HepG2 (cell line): ENCODE measurements at regions not wholly inside any gene's neighbourhood (a gene's known extent, or its start where the extent isn't known, plus 50 kb on each side); places are given as distances from the start of the nearest gene placed in this dataset.

ENCODE experiments used
- ATAC-seq: fragments of 200-7000 bp; cut with Tn5 transposase; 3 replicates; pipeline ENCODE4 v1.9.1; 2020; ENCODE audit warnings: mild to moderate bottlenecking, moderate library complexity
- BruUV-seq: library from RNA; stranded (reverse); fragments of 400-500 nt; replicated peaks from 2 replicates; lab custom pipeline; 2021; lab: Mats Ljungman, UMichigan
- CTCF ChIA-PET: fragments of 300-600 bp; formaldehyde crosslinking; extraction: SDS; loops from one replicate; lab custom pipeline; 2021; ENCODE audit warnings: low total read pairs, inconsistent platforms, low intra/inter-chr PET ratio; lab: Yijun Ruan, JAX
- POLR2A ChIA-PET: fragments of 350-600 bp; sonication (Branson Sonifier 250); formaldehyde crosslinking; loops from one replicate; lab custom pipeline; 2020; ENCODE audit warnings: antibody characterized with exemption, inconsistent platforms; lab: Yijun Ruan, JAX
- DNase-seq: peaks from one replicate; pipeline ENCODE4 v3.0.0-alpha.2; 2015; ENCODE audit warnings: low spot score
- FAIRE-seq: peaks from 3 replicates; lab custom pipeline; 2011; peaks lifted over from hg19 to GRCh38; lab: Jason Lieb, UNC
- H2AFZ ChIP-seq: one replicate; pipeline ENCODE4 v1.6.1; 2011; ENCODE audit warnings: low read length, inconsistent platforms
- H3K27ac ChIP-seq: fragments of 300-600 bp; 3 replicates; pipeline ENCODE4 v1.8.0; 2011; ENCODE audit warnings: mixed run types, mild to moderate bottlenecking, mixed read lengths, low read length, inconsistent platforms; ENCODE audit not compliant: insufficient read depth; ENCODE audit errors: extremely low read length
- H3K27me3 ChIP-seq, 2 experiments: fragments of 200-600 bp in 1 of 2; 2 replicates in 1 of 2; 3 replicates in 1 of 2; pipeline versions ENCODE4 v1.6.0 to v1.8.0; 2011; ENCODE audit warnings: low read length in 2 of 2, mild to moderate bottlenecking in 2 of 2, moderate library complexity in 2 of 2, inconsistent platforms in 1 of 2; ENCODE audit not compliant: insufficient read depth in 2 of 2, control insufficient read depth in 1 of 2
- H3K36me3 ChIP-seq, 2 experiments: fragments of 200-600 bp in 1 of 2; replicated peaks in 1 of 2; 2 replicates in 1 of 2; 3 replicates in 1 of 2; pipeline versions ENCODE4 v1.5.1 to v1.8.0; 2011; ENCODE audit warnings: low read length in 2 of 2, inconsistent platforms in 1 of 2; ENCODE audit not compliant: insufficient read depth in 2 of 2, control insufficient read depth in 1 of 2
- H3K4me1 ChIP-seq: 2 replicates; pipeline ENCODE4 v1.5.1; 2012; ENCODE audit warnings: low read length, inconsistent platforms; ENCODE audit not compliant: insufficient read depth
- H3K4me2 ChIP-seq: 2 replicates; pipeline ENCODE4 v1.6.0; 2011; ENCODE audit warnings: low read depth, low read length, inconsistent platforms
- H3K4me3 ChIP-seq, 3 experiments: fragments of 200-600 bp in 1 of 3; sonication (generic), shearing (Covaris generic) in 1 of 3; replicated peaks in 1 of 3; 2 replicates each; pipeline ENCODE4 v1.5.1; 2011 to 2016; ENCODE audit warnings: low read length in 3 of 3, inconsistent platforms in 2 of 3, low read depth in 2 of 3, mild to moderate bottlenecking in 2 of 3, control low read depth in 1 of 3, mixed read lengths in 1 of 3; ENCODE audit not compliant: insufficient read depth in 1 of 3
- H3K79me2 ChIP-seq: one replicate; pipeline ENCODE4 v1.6.1; 2011; ENCODE audit warnings: low read length, inconsistent platforms; ENCODE audit not compliant: insufficient read depth
- H3K9ac ChIP-seq: 2 replicates; pipeline ENCODE4 v1.6.0; 2011; ENCODE audit warnings: mild to moderate bottlenecking, low read depth, low read length, inconsistent platforms; ENCODE audit not compliant: insufficient read depth
- H3K9me3 ChIP-seq: 2 replicates; pipeline ENCODE4 v1.5.1; 2012; ENCODE audit warnings: mild to moderate bottlenecking, low read length
- H4K20me1 ChIP-seq: 2 replicates; pipeline ENCODE4 v1.6.0; 2011; ENCODE audit warnings: inconsistent platforms, mild to moderate bottlenecking, low read length, moderate library complexity; ENCODE audit not compliant: insufficient read depth
- ARID3A ChIP-seq: IDR thresholded peaks from 2 replicates; pipeline ENCODE4 v1.6.1; 2012; ENCODE audit warnings: low read depth, low read length, improper control_type of control experiment
- CREB1 ChIP-seq, 2 experiments: fragments of 450-650 bp in 1 of 2; IDR thresholded peaks; 2 replicates each; pipeline ENCODE4 v1.6.1; 2016 to 2017; ENCODE audit warnings: control low read depth in 1 of 2, mild to moderate bottlenecking in 1 of 2, missing compliant biosample characterization in 1 of 2, missing genetic modification characterization in 1 of 2
- DNMT3B ChIP-seq: conservative IDR thresholded peaks from 2 replicates; pipeline ENCODE4 v1.6.1; 2016; ENCODE audit warnings: missing biosample characterization, control low read depth
- FOSL1 ChIP-seq: sonication (generic); formaldehyde crosslinking; IDR thresholded peaks from 2 replicates; pipeline ENCODE4 v1.9.0; 2021; ENCODE audit warnings: missing genetic modification reagents, borderline replicate concordance
- MEIS1 ChIP-seq: sonication (generic); formaldehyde crosslinking; IDR thresholded peaks from 2 replicates; pipeline ENCODE4 v1.9.0; 2021; ENCODE audit warnings: mild to moderate bottlenecking, missing genetic modification reagents, moderate library complexity, borderline replicate concordance
- MTA1 ChIP-seq: sonication (generic); formaldehyde crosslinking; IDR thresholded peaks from 2 replicates; pipeline ENCODE4 v1.4.0; 2020; ENCODE audit warnings: missing genetic modification reagents, mild to moderate bottlenecking, borderline replicate concordance
- THYN1 ChIP-seq: sonication (generic); formaldehyde crosslinking; IDR thresholded peaks from 2 replicates; pipeline ENCODE4 v1.8.1; 2023; ENCODE audit warnings: low read depth, mild to moderate bottlenecking, moderate library complexity, missing genetic modification reagents, borderline replicate concordance
- ZFP36L2 ChIP-seq: sonication (generic); formaldehyde crosslinking; IDR thresholded peaks from 2 replicates; pipeline ENCODE4 v1.4.0; 2020; ENCODE audit warnings: missing genetic modification reagents
- ZNF34 ChIP-seq: sonication (generic); formaldehyde crosslinking; IDR thresholded peaks from 2 replicates; pipeline ENCODE4 v1.4.0; 2020; ENCODE audit warnings: mild to moderate bottlenecking, missing genetic modification reagents, borderline replicate concordance
- ZNF513 ChIP-seq: sonication (generic); formaldehyde crosslinking; conservative IDR thresholded peaks from 2 replicates; pipeline ENCODE4 v1.5.0; 2020; ENCODE audit warnings: missing genetic modification reagents
- ZNF563 ChIP-seq: sonication (generic); formaldehyde crosslinking; IDR thresholded peaks from 2 replicates; pipeline ENCODE4 v1.8.0; 2022; ENCODE audit warnings: mild to moderate bottlenecking, moderate library complexity, missing genetic modification reagents
- ZNF761 ChIP-seq: sonication (generic); formaldehyde crosslinking; conservative IDR thresholded peaks from 2 replicates; pipeline ENCODE4 v1.4.0; 2020; ENCODE audit warnings: mild to moderate bottlenecking, missing genetic modification reagents
- WGBS: methylation state at CpG from one replicate; pipeline ENCODE4 v1.1.6; 2017; ENCODE audit warnings: low lambda C conversion rate; 5-methylcytosine and 5-hydroxymethylcytosine counted together
- in situ Hi-C: cut with HindIII; loops from 2 replicates; pipeline ENCODE4 v1.10.0; 2017; ENCODE audit warnings: low pct_unique_long_range_greater_than_20kb; ENCODE audit not compliant: extremely low pct_ligation_motif_present
- intact Hi-C: fragments of 100-400 bp; cut with micrococcal nuclease; formaldehyde crosslinking; loops from one replicate; pipeline ENCODE4 v1.10.0; 2022; ENCODE audit not compliant: unreplicated experiment

GRCh38 chr7:67475293-67475692 is 478.7 kb downstream of the TYW1 start:
- Histone ChIP-seq H3K9me3 (peaks cover 8% of the 10 kb centered on the region), H3K4me1 (no peaks in the 10 kb centered on the region), H3K27ac (no peak overlapping the region), H3K79me2 (no peaks in the 10 kb centered on the region), H3K4me3 (no peak overlapping the region), H4K20me1 (no peaks in the 10 kb centered on the region), H3K9ac (no peak overlapping the region), H3K36me3 (no peaks in the 10 kb centered on the region), H3K27me3 (no peaks in the 10 kb centered on the region), H3K4me2 (no peak overlapping the region), H2AFZ (no peak overlapping the region)
- TF ChIP-seq ARID3A (no peak), ZNF34 (no peak), CREB1 (IDR thresholded peaks at IDR 0.05) (peak; percentile 98), CREB1 (CRISPR knock-in tag; IDR thresholded peaks at IDR 0.05) (no peak), ZNF513 (CRISPR knock-in tag) (no peak)
- no peak for FAIRE-seq
- no peak for ATAC-seq
- ChIA-PET POLR2A (no interaction called here), CTCF (no interaction called here)
- 43% methylated on average over 1 of the region's 1 CpG for WGBS
- in situ Hi-C loops = no loop called here
- BruUV-seq = no TSS peak
- intact Hi-C loops = no loop called here
- DNase-seq = no peak

GRCh38 chr7:67478066-67478465 is 481.4 kb downstream of the TYW1 start:
- in situ Hi-C loops = no loop called here
- Histone ChIP-seq H3K4me2 (no peak overlapping the region), H2AFZ (no peak overlapping the region), H3K9ac (no peak overlapping the region), H3K79me2 (no peaks in the 10 kb centered on the region), H3K9me3 (peaks cover 8% of the 10 kb centered on the region), H3K4me3 (no peak overlapping the region), H3K36me3 (no peaks in the 10 kb centered on the region), H3K4me1 (no peaks in the 10 kb centered on the region), H3K27ac (no peak overlapping the region), H4K20me1 (no peaks in the 10 kb centered on the region), H3K27me3 (no peaks in the 10 kb centered on the region)
- intact Hi-C loops = no loop called here
- no peak for FAIRE-seq
- CTCF ChIA-PET = no interaction called here
- WGBS = 23% methylated on average over 6 of the region's 6 CpGs
- BruUV-seq = no TSS peak
- TF ChIP-seq ZFP36L2 (no peak), THYN1 (CRISPR knock-in tag) (no peak), MTA1 (no peak), MEIS1 (CRISPR knock-in tag) (no peak), ZNF761 (CRISPR knock-in tag) (no peak), ZNF563 (CRISPR knock-in tag) (no peak), DNMT3B (CRISPR knock-in tag) (no peak), FOSL1 (no peak)
- no peak for ATAC-seq
- POLR2A ChIA-PET = no interaction called here
- DNase-seq = no peak
